ENCODE measurements at regions not wholly inside any gene's neighbourhood (a gene's known extent, or its start where the extent isn't known, plus 50 kb on each side); places are given as distances from the start of the nearest gene placed in this dataset.
"Not testable (repeated sequence)": the region's sequence is repeated elsewhere in the genome, so short reads cannot be mapped to it uniquely, and the experiment has no call there.

DNA sequence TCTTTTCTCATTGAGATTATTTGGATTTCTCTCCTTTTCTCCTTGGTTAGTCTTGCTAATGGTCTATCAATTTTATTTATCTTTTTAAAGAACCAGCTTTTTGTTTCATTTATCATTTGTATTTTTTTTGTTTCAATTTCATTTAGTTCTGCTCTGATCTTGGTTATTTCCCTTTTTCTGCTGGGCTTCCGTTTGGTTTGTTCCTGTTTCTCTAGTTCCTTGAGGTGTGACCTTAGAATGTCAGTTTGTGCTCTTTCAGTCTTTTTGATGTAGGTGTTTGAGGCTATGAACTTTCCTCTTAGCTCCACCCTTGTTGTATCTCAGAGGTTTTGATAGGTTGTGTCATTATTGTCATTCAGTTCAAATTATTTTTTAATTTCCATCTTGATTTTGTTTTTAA is 248.5 kb upstream of the CADM2 start:
- H3K36me3 Mint-ChIP-seq (ENCODE audit: low read depth), result peaks cover 13% of the 10 kb centered on the region; the same call in 2 of the 3 replicates
- not testable (repeated sequence) for ATAC-seq; H3K27me3 Mint-ChIP-seq (ENCODE audit: insufficient read depth, low read depth, poor library complexity)

DNA sequence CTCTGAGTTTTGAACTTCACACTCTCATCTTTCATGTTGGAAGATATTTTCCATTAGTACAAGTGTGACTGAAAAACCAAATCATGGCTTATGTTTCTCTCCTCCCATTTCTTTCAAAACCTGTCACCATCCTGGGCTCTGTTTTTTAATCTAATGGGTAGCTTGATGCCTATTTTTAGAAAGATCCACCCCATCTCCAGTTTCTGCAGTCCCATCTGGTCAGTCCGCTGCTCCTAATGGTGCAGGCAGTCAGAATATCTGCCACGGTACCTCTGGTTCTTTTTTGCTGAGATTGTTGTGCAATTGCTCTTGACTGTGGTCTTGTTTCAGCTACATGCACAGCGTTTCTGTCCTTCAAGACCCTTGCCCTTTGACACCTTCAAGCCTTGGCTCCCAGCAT is 240.9 kb upstream of the CADM2 start:
- Histone ChIP-seq H3K27me3 (ENCODE audit: insufficient read depth) (no peaks in the 10 kb centered on the region), H3K9me2 (ENCODE audit: insufficient read depth) (no peaks in the 10 kb centered on the region; the same call in 1 of the 2 replicates), H3K79me2 (replicated peaks; ENCODE audit: insufficient read depth) (no peaks in the 10 kb centered on the region), H3K4me1 (ENCODE audit: insufficient read depth) (no peaks in the 10 kb centered on the region), H3F3A (replicated peaks; ENCODE audit: low read depth) (no peaks in the 10 kb centered on the region), H2AFZ (no peak overlapping the region), H3K4me3 (no peak overlapping the region), H3K36me3 (ENCODE audit: insufficient read depth) (no peaks in the 10 kb centered on the region), H3K27ac (ENCODE audit: low read depth) (no peak overlapping the region), H3K4me2 (no peak overlapping the region), H4K20me1 (replicated peaks; ENCODE audit: insufficient read depth) (no peaks in the 10 kb centered on the region)
- no peaks in the 10 kb centered on the region for H3K9me3 Mint-ChIP-seq
- H3K4me1 Mint-ChIP-seq, result no peaks in the 10 kb centered on the region
- DNase-seq (ENCODE audit: low spot score), result no peak
- no peak for TF ChIP-seq EZH2 (IDR thresholded peaks at IDR 0.05; ENCODE audit: low read depth, unreplicated experiment)
- TF ChIP-seq, protein P1, sequence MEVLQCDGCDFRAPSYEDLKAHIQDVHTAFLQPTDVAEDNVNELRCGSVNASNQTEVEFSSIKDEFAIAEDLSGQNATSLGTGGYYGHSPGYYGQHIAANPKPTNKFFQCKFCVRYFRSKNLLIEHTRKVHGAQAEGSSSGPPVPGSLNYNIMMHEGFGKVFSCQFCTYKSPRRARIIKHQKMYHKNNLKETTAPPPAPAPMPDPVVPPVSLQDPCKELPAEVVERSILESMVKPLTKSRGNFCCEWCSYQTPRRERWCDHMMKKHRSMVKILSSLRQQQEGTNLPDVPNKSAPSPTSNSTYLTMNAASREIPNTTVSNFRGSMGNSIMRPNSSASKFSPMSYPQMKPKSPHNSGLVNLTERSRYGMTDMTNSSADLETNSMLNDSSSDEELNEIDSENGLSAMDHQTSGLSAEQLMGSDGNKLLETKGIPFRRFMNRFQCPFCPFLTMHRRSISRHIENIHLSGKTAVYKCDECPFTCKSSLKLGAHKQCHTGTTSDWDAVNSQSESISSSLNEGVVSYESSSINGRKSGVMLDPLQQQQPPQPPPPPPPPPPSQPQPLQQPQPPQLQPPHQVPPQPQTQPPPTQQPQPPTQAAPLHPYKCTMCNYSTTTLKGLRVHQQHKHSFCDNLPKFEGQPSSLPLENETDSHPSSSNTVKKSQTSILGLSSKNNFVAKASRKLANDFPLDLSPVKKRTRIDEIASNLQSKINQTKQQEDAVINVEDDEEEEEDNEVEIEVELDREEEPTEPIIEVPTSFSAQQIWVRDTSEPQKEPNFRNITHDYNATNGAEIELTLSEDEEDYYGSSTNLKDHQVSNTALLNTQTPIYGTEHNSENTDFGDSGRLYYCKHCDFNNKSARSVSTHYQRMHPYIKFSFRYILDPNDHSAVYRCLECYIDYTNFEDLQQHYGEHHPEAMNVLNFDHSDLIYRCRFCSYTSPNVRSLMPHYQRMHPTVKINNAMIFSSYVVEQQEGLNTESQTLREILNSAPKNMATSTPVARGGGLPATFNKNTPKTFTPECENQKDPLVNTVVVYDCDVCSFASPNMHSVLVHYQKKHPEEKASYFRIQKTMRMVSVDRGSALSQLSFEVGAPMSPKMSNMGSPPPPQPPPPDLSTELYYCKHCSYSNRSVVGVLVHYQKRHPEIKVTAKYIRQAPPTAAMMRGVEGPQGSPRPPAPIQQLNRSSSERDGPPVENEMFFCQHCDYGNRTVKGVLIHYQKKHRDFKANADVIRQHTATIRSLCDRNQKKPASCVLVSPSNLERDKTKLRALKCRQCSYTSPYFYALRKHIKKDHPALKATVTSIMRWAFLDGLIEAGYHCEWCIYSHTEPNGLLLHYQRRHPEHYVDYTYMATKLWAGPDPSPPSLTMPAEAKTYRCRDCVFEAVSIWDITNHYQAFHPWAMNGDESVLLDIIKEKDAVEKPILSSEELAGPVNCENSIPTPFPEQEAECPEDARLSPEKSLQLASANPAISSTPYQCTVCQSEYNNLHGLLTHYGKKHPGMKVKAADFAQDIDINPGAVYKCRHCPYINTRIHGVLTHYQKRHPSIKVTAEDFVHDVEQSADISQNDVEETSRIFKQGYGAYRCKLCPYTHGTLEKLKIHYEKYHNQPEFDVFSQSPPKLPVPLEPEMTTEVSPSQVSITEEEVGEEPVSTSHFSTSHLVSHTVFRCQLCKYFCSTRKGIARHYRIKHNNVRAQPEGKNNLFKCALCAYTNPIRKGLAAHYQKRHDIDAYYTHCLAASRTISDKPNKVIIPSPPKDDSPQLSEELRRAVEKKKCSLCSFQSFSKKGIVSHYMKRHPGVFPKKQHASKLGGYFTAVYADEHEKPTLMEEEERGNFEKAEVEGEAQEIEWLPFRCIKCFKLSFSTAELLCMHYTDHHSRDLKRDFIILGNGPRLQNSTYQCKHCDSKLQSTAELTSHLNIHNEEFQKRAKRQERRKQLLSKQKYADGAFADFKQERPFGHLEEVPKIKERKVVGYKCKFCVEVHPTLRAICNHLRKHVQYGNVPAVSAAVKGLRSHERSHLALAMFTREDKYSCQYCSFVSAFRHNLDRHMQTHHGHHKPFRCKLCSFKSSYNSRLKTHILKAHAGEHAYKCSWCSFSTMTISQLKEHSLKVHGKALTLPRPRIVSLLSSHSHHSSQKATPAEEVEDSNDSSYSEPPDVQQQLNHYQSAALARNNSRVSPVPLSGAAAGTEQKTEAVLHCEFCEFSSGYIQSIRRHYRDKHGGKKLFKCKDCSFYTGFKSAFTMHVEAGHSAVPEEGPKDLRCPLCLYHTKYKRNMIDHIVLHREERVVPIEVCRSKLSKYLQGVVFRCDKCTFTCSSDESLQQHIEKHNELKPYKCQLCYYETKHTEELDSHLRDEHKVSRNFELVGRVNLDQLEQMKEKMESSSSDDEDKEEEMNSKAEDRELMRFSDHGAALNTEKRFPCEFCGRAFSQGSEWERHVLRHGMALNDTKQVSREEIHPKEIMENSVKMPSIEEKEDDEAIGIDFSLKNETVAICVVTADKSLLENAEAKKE (CRISPR knock-in tag; IDR thresholded peaks at IDR 0.05), result no peak
- no peak for TF ChIP-seq CREB1 (CRISPR knock-in tag; IDR thresholded peaks at IDR 0.05; ENCODE audit: low read depth)
- TF ChIP-seq, protein P2, sequence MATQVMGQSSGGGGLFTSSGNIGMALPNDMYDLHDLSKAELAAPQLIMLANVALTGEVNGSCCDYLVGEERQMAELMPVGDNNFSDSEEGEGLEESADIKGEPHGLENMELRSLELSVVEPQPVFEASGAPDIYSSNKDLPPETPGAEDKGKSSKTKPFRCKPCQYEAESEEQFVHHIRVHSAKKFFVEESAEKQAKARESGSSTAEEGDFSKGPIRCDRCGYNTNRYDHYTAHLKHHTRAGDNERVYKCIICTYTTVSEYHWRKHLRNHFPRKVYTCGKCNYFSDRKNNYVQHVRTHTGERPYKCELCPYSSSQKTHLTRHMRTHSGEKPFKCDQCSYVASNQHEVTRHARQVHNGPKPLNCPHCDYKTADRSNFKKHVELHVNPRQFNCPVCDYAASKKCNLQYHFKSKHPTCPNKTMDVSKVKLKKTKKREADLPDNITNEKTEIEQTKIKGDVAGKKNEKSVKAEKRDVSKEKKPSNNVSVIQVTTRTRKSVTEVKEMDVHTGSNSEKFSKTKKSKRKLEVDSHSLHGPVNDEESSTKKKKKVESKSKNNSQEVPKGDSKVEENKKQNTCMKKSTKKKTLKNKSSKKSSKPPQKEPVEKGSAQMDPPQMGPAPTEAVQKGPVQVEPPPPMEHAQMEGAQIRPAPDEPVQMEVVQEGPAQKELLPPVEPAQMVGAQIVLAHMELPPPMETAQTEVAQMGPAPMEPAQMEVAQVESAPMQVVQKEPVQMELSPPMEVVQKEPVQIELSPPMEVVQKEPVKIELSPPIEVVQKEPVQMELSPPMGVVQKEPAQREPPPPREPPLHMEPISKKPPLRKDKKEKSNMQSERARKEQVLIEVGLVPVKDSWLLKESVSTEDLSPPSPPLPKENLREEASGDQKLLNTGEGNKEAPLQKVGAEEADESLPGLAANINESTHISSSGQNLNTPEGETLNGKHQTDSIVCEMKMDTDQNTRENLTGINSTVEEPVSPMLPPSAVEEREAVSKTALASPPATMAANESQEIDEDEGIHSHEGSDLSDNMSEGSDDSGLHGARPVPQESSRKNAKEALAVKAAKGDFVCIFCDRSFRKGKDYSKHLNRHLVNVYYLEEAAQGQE (IDR thresholded peaks at IDR 0.05; ENCODE audit: unreplicated experiment), result no peak
- no peak overlapping the region for H3K27ac Mint-ChIP-seq
- H3K36me3 Mint-ChIP-seq (ENCODE audit: low read depth), result no peaks in the 10 kb centered on the region
- peaks cover 3% of the 10 kb centered on the region for H3K27me3 Mint-ChIP-seq (ENCODE audit: insufficient read depth, low read depth, poor library complexity)
- H3K4me3 Mint-ChIP-seq, result no peak overlapping the region
- no peak for ATAC-seq

More for the DNA sequence above, 248.5 kb upstream of the CADM2 start:
- H3K27ac Mint-ChIP-seq; H2AFZ ChIP-seq; H4K20me1 ChIP-seq (replicated peaks; ENCODE audit: insufficient read depth); H3K4me3 ChIP-seq; H3K4me1 ChIP-seq (ENCODE audit: insufficient read depth); H3K27ac ChIP-seq (ENCODE audit: low read depth); DNase-seq (ENCODE audit: low spot score); H3K27me3 ChIP-seq (ENCODE audit: insufficient read depth); H3F3A ChIP-seq (replicated peaks; ENCODE audit: low read depth); H3K4me3 Mint-ChIP-seq; H3K36me3 ChIP-seq (ENCODE audit: insufficient read depth); H3K79me2 ChIP-seq (replicated peaks; ENCODE audit: insufficient read depth); H3K4me2 ChIP-seq; H3K4me1 Mint-ChIP-seq; H3K9me2 ChIP-seq (ENCODE audit: insufficient read depth): not testable (repeated sequence)
- H3K9me3 Mint-ChIP-seq, result peaks cover 24% of the 10 kb centered on the region
